Naive thymus-derived CD8-positive, alpha-beta T cell (primary cell): ENCODE measurements at regions not wholly inside any gene's neighbourhood (a gene's known extent, or its start where the extent isn't known, plus 50 kb on each side); places are given as distances from the start of the nearest gene placed in this dataset.

Source experiments
- ATAC-seq, 2 donors: fragments of 150-1000 bp; cut with Tn5 transposase in 1 of 2; sonication (Bioruptor Pico), chemical (Tn5 transposase) in 1 of 2; 1 replicate in 1 of 2; 2 replicates in 1 of 2; pipeline ENCODE4 v1.10.0; 2021; ENCODE audit warnings: mild to moderate bottlenecking in 2 of 2, moderate library complexity in 2 of 2
- POLR2A ChIA-PET: fragments of 350-600 bp; sonication (Branson Sonifier 250); formaldehyde crosslinking; loops from one replicate; lab custom pipeline; 2021; ENCODE audit warnings: antibody characterized with exemption; lab: Charles Lee
- DNase-seq, 10 donors: peaks; one replicate each; pipeline versions ENCODE4 v3.0.0 to v3.0.0-alpha.2; 2020 to 2022
- H3K27ac Mint-ChIP-seq, 10 donors: one replicate each; pipeline ENCODE4 v1.8.0; 2020 to 2022; ENCODE audit warnings: mild to moderate bottlenecking in 10 of 10, mixed read lengths in 10 of 10, moderate library complexity in 4 of 10, inconsistent platforms in 1 of 10
- H3K27me3 Mint-ChIP-seq, 5 donors: one replicate each; pipeline ENCODE4 v1.8.0; 2021 to 2022; ENCODE audit warnings: mixed read lengths in 5 of 5
- H3K36me3 Mint-ChIP-seq, 3 donors: one replicate each; pipeline ENCODE4 v1.8.0; 2020 to 2022; ENCODE audit warnings: mixed read lengths in 3 of 3, mild to moderate bottlenecking in 2 of 3, inconsistent platforms in 1 of 3
- H3K4me1 Mint-ChIP-seq, 4 donors: one replicate each; pipeline ENCODE4 v1.8.0; 2021 to 2022; ENCODE audit warnings: mixed read lengths in 4 of 4
- H3K4me3 Mint-ChIP-seq, 10 donors: one replicate each; pipeline ENCODE4 v1.8.0; 2020 to 2022; ENCODE audit warnings: mild to moderate bottlenecking in 10 of 10, mixed read lengths in 10 of 10, moderate library complexity in 6 of 10, inconsistent platforms in 1 of 10
- H3K9me3 Mint-ChIP-seq, 9 donors: one replicate each; pipeline ENCODE4 v1.8.0; 2020 to 2022; ENCODE audit warnings: mixed read lengths in 9 of 9, mild to moderate bottlenecking in 3 of 9, inconsistent platforms in 1 of 9, moderate library complexity in 1 of 9

GRCh38 chr17:36885771-36886377 lies 51.4 kb upstream of the LHX1 start:
- DNase-seq (no peak), ATAC-seq (no peak)
- Mint-ChIP-seq H3K36me3 (peaks cover 0 to 18% (median 6%) of the 10 kb centered on the region in 3 donors), H3K4me1 (no peaks in the 10 kb centered on the region), H3K27me3 (peaks cover 13 to 45% (median 44%) of the 10 kb centered on the region in 5 donors), H3K27ac (no peak overlapping the region), H3K9me3 (peaks cover 0 to 18% (median 9%) of the 10 kb centered on the region in 9 donors), H3K4me3 (no peak overlapping the region)
- POLR2A ChIA-PET = no interaction called here
